ENCODE measurements at regions not wholly inside any gene's neighbourhood (a gene's known extent, or its start where the extent isn't known, plus 50 kb on each side); places are given as distances from the start of the nearest gene placed in this dataset.

GRCh38 chr20:24139846-24140245 lies 151.3 kb upstream of the GGTLC1 start:
- WGBS (ENCODE audit: missing lambda C conversion rate), result 14% methylated on average over 1 of the region's 1 CpG
- H3K4me1 ChIP-seq, result no peaks in the 10 kb centered on the region
- H3K4me3 ChIP-seq, result no peak overlapping the region
- no peak overlapping the region for H3K27ac ChIP-seq
- POLR2A ChIA-PET, result no interaction called here
- no peaks in the 10 kb centered on the region for H3K9me3 ChIP-seq
- FAIRE-seq (no peak), ATAC-seq (no peak), DNase-seq (ENCODE audit: low read depth in 1 of 2, low spot score in 1 of 2) (no peak)
- no peak overlapping the region for H3K4me2 ChIP-seq
- TF ChIP-seq TFCP2L1 (CRISPR knock-in tag; IDR thresholded peaks at IDR 0.05) (no peak), PHF8 (IDR thresholded peaks at IDR 0.05; ENCODE audit: borderline replicate concordance, low read depth) (no peak), REST (IDR thresholded peaks at IDR 0.05) (no peak), KDM5A (IDR thresholded peaks at IDR 0.05) (no peak), ELK1 (IDR thresholded peaks at IDR 0.05; ENCODE audit: low read depth, low read length) (no peak)
- CTCF ChIA-PET, result no interaction called here

GRCh38 chr20:24138951-24139350 lies 150.4 kb upstream of the GGTLC1 start:
- DNase-seq (ENCODE audit: low read depth in 1 of 2, low spot score in 1 of 2), result no peak
- Histone ChIP-seq H3K4me2 (no peak overlapping the region), H3K4me1 (no peaks in the 10 kb centered on the region), H3K27ac (no peak overlapping the region), H3K4me3 (no peak overlapping the region), H3K9me3 (no peaks in the 10 kb centered on the region)
- no peak for TF ChIP-seq REST (IDR thresholded peaks at IDR 0.05)
- no peak for TF ChIP-seq USF2 (IDR thresholded peaks at IDR 0.05)
- no peak for TF ChIP-seq RNF2 (IDR thresholded peaks at IDR 0.05; ENCODE audit: borderline replicate concordance, low read depth)
- TF ChIP-seq ZFP36 (IDR thresholded peaks at IDR 0.05; ENCODE audit: borderline replicate concordance, partially characterized antibody), result no peak
- TF ChIP-seq HES2 (IDR thresholded peaks at IDR 0.05), result no peak
- TF ChIP-seq EHF (CRISPR knock-in tag; IDR thresholded peaks at IDR 0.05), result no peak
- TF ChIP-seq GATA3 (IDR thresholded peaks at IDR 0.05; ENCODE audit: borderline replicate concordance), result no peak
- ATAC-seq, result no peak
- 29% methylated on average over 2 of the region's 2 CpGs for WGBS (ENCODE audit: missing lambda C conversion rate)
- POLR2A ChIA-PET, result no interaction called here
- FAIRE-seq, result no peak
- CTCF ChIA-PET, result interaction anchor here (0.9 kb wide), 1 partner anchor 641 kb away, joined by 3 read pairs; no protein-coding TSS in a partner anchor

Measured in A549 (cell line).